OCI-LY1 (cell line): ENCODE measurements at regions not wholly inside any gene's neighbourhood (a gene's known extent, or its start where the extent isn't known, plus 50 kb on each side); places are given as distances from the start of the nearest gene placed in this dataset.

Experiments
- H2AFZ ChIP-seq: fragments of 200-600 bp; sonication (generic), shearing (Covaris generic); 2 replicates; pipeline ENCODE4 v1.6.0; 2014; ENCODE audit warnings: antibody characterized with exemption, mild to moderate bottlenecking, low read length
- H3F3A ChIP-seq: fragments of 200-600 bp; sonication (generic), shearing (Covaris generic); 2 replicates; pipeline ENCODE4 v1.6.0; 2014; ENCODE audit warnings: mild to moderate bottlenecking, antibody characterized with exemption, low read length, moderate library complexity; ENCODE audit not compliant: insufficient read depth
- H3K27ac ChIP-seq: fragments of 200-600 bp; sonication (generic); 2 replicates; pipeline ENCODE4 v1.5.1; 2014; ENCODE audit warnings: low read length, mixed run types, mild to moderate bottlenecking, low read depth; ENCODE audit not compliant: poor library complexity, severe bottlenecking
- H3K27me3 ChIP-seq: fragments of 200-600 bp; sonication (generic); 2 replicates; pipeline ENCODE4 v1.6.0; 2014; ENCODE audit warnings: antibody characterized with exemption, mild to moderate bottlenecking, low read length, moderate library complexity; ENCODE audit not compliant: insufficient read depth
- H3K36me3 ChIP-seq: fragments of 200-600 bp; sonication (generic); 2 replicates; pipeline ENCODE4 v1.6.1; 2014; ENCODE audit warnings: mild to moderate bottlenecking, antibody characterized with exemption, low read length, moderate library complexity, mixed read lengths; ENCODE audit not compliant: insufficient read depth
- H3K4me1 ChIP-seq: fragments of 200-600 bp; sonication (generic); 2 replicates; pipeline ENCODE4 v1.5.1; 2014; ENCODE audit warnings: mild to moderate bottlenecking, low read length, moderate library complexity; ENCODE audit not compliant: insufficient read depth, severe bottlenecking
- H3K4me2 ChIP-seq: fragments of 200-600 bp; sonication (generic), shearing (Covaris generic); 2 replicates; pipeline ENCODE4 v1.6.1; 2014; ENCODE audit warnings: low read length
- H3K4me3 ChIP-seq: fragments of 200-600 bp; sonication (generic); 2 replicates; pipeline ENCODE4 v1.5.1; 2014; ENCODE audit warnings: low read length, low read depth, mild to moderate bottlenecking, mixed read lengths; ENCODE audit not compliant: poor library complexity, severe bottlenecking
- H3K79me2 ChIP-seq: fragments of 200-600 bp; shearing (Covaris generic); 2 replicates; pipeline ENCODE4 v1.6.1; 2016; ENCODE audit warnings: mixed run types, low read length, mixed read lengths; ENCODE audit not compliant: insufficient read depth
- H3K9ac ChIP-seq: fragments of 200-600 bp; sonication (generic), shearing (Covaris generic); 2 replicates; pipeline ENCODE4 v1.6.1; 2014; ENCODE audit warnings: mild to moderate bottlenecking, low read length, mixed read lengths
- H3K9me2 ChIP-seq: fragments of 200-600 bp; sonication (generic), shearing (Covaris generic); 2 replicates; pipeline ENCODE4 v1.6.1; 2014; ENCODE audit warnings: low read depth, mild to moderate bottlenecking, low read length, mixed read lengths
- H3K9me3 ChIP-seq: fragments of 200-600 bp; shearing (Covaris generic); 2 replicates; pipeline ENCODE4 v1.6.1; 2014; ENCODE audit warnings: low read length, mixed read lengths
- H4K20me1 ChIP-seq: fragments of 200-600 bp; sonication (generic), shearing (Covaris generic); 2 replicates; pipeline ENCODE4 v1.6.0; 2016; ENCODE audit warnings: mild to moderate bottlenecking, low read length; ENCODE audit not compliant: insufficient read depth
- EZH2 ChIP-seq: fragments of 200-600 bp; sonication (generic), shearing (Covaris generic); IDR thresholded peaks from 2 replicates; pipeline ENCODE4 v1.8.0; 2017; ENCODE audit warnings: borderline replicate concordance, mixed run types, mild to moderate bottlenecking, antibody characterized with exemption, low read length, moderate library complexity, mixed read lengths
- TF ChIP-seq, protein P1 (sequence below): fragments of 200-600 bp; sonication (generic), shearing (Covaris generic); IDR thresholded peaks from 2 replicates; pipeline ENCODE4 v1.5.1; 2017; ENCODE audit warnings: mild to moderate bottlenecking, antibody characterized with exemption, low read length, moderate library complexity, mixed read lengths

GRCh38 chr6:68307301-68307700, 327.8 kb upstream of the ADGRB3 start:
- Histone ChIP-seq H3K27ac (no peak overlapping the region), H3F3A (no peaks in the 10 kb centered on the region), H4K20me1 (no peaks in the 10 kb centered on the region), H3K9ac (no peak overlapping the region), H2AFZ (no peak overlapping the region), H3K4me2 (no peak overlapping the region), H3K36me3 (no peaks in the 10 kb centered on the region), H3K4me3 (no peak overlapping the region), H3K9me2 (no peaks in the 10 kb centered on the region), H3K27me3 (no peaks in the 10 kb centered on the region), H3K4me1 (no peaks in the 10 kb centered on the region), H3K9me3 (no peaks in the 10 kb centered on the region), H3K79me2 (no peaks in the 10 kb centered on the region)
- no peak for TF ChIP-seq EZH2
- TF ChIP-seq, protein P1, sequence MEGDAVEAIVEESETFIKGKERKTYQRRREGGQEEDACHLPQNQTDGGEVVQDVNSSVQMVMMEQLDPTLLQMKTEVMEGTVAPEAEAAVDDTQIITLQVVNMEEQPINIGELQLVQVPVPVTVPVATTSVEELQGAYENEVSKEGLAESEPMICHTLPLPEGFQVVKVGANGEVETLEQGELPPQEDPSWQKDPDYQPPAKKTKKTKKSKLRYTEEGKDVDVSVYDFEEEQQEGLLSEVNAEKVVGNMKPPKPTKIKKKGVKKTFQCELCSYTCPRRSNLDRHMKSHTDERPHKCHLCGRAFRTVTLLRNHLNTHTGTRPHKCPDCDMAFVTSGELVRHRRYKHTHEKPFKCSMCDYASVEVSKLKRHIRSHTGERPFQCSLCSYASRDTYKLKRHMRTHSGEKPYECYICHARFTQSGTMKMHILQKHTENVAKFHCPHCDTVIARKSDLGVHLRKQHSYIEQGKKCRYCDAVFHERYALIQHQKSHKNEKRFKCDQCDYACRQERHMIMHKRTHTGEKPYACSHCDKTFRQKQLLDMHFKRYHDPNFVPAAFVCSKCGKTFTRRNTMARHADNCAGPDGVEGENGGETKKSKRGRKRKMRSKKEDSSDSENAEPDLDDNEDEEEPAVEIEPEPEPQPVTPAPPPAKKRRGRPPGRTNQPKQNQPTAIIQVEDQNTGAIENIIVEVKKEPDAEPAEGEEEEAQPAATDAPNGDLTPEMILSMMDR: no peak

DNA sequence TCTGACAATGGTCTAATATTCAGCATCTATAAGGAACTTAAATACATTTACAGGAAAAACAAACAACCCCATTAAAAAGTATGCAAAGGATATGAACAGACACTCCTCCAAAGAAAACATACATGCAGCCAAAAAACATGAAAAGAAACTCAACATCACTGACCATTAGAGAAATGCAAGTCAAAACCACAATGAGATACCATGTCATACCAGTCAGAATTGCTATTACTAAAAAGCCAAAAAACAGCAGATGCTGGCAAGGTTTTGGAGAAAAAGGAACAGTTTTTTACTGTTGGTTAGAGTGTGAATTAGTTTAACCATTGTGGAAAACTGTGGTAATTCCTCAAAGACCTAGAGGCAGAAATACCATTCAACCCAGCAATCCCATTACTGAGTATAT, 339.0 kb upstream of the ADGRB3 start:
- Histone ChIP-seq H3K36me3 (no peaks in the 10 kb centered on the region), H3K4me1 (no peaks in the 10 kb centered on the region), H3K27ac (no peak overlapping the region), H3K9me2 (no peaks in the 10 kb centered on the region), H4K20me1 (no peaks in the 10 kb centered on the region), H2AFZ (no peak overlapping the region), H3K79me2 (no peaks in the 10 kb centered on the region), H3K9ac (no peak overlapping the region), H3K27me3 (no peaks in the 10 kb centered on the region), H3K9me3 (no peaks in the 10 kb centered on the region), H3K4me2 (no peak overlapping the region), H3F3A (no peaks in the 10 kb centered on the region), H3K4me3 (no peak overlapping the region)
- TF ChIP-seq, protein P1: no peak

DNA sequence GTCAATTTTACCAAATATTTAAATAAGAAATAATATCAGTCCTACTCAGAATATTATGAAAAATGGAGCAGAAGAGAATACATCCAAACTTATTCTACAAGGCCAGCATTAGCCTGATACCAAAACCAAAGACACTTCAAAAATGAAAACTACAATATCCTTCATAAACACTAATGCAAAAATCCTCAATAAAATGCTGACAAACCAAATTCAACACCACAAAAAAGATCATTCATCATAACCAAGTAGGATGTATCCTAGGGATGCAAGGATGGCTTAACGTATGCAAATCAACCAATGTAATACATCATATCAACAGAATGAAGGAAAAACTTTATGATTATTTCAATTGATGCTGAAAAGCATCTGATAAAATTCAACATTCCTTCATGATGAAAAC, 352.4 kb upstream of the ADGRB3 start:
- Histone ChIP-seq H3K4me2 (no peak overlapping the region), H2AFZ (no peak overlapping the region), H3K27ac (no peak overlapping the region), H3K9me3 (no peaks in the 10 kb centered on the region), H3K79me2 (no peaks in the 10 kb centered on the region), H3K36me3 (no peaks in the 10 kb centered on the region), H3K9me2 (no peaks in the 10 kb centered on the region), H3F3A (no peaks in the 10 kb centered on the region), H3K4me3 (no peak overlapping the region), H4K20me1 (no peaks in the 10 kb centered on the region), H3K27me3 (no peaks in the 10 kb centered on the region), H3K9ac (no peak overlapping the region), H3K4me1 (no peaks in the 10 kb centered on the region)
- no peak for TF ChIP-seq EZH2
- TF ChIP-seq, protein P1: no peak
